Activated CD8-positive, alpha-beta memory T cell treated with anti-CD3 and anti-CD28 coated beads for 36 hours (primary cell): ENCODE measurements at regions not wholly inside any gene's neighbourhood (a gene's known extent, or its start where the extent isn't known, plus 50 kb on each side); places are given as distances from the start of the nearest gene placed in this dataset.

Experiments used
- CTCF ChIA-PET: fragments of 350-600 bp; sonication (Branson Sonifier 250); formaldehyde crosslinking; loops from one replicate; lab custom pipeline; 2021; ENCODE audit warnings: antibody characterized with exemption; lab: Charles Lee
- POLR2A ChIA-PET: fragments of 350-600 bp; sonication (Branson Sonifier 250); formaldehyde crosslinking; loops from one replicate; lab custom pipeline; 2021; ENCODE audit warnings: antibody characterized with exemption; lab: Charles Lee

DNA sequence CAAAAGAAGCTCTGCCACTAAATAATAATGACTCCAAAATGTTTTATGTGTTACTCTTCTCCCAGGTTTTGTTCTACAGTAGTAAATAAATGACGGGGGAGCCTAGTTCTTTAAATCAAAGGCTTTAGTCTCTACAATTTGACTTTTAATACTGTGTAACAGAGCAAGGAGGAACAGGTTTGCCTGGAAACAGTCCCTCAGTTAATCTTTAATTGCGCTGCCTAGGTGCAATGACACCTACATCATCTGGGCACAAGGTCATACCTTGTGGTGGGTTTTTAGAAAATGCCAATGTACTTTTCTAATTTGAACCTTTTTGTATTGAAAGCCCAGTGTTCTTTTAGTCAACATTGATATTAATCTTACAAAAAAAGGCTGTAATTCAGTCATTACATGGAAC lies 287.3 kb upstream of the SETBP1 start:
- CTCF ChIA-PET, result no interaction called here
- POLR2A ChIA-PET, result no interaction called here

DNA sequence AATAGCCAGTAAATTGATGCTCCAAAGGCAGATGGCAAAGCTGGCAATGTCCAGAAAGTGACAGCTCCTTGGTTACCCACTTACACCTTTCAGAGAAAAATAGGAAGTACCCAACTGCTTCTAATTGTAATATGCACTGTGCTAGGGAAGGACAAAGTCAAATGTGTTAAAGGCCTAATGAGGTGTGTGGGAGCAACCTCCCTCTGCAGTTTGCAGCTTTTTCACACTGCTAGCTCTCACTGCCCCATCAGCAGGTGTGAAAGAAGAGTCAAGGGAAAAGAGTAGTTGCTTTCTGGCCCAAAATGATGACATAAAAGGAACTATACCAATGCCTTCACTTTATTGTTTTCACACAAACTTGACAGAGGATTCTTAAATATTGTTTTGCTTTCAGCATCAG lies 284.1 kb upstream of the SETBP1 start:
- CTCF ChIA-PET, result no interaction called here
- POLR2A ChIA-PET, result no interaction called here

DNA sequence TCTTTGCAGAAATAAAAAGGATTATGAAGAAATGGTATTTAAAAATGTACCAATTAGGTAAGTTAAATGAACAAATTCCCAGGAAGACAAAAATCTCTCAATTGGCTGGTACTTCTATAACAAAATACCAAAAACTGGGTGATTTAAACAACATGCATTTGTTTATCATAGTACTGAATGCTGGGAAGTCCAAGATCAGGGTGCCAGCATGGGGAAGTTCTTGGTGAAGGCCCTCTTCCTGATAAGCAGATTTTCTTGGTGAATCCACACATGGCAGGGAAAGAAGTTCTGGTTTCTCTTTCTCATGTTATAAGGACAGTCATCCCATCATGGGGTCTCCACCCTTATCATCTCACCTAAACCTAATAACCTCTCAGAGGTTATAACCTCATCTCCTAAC lies 271.6 kb upstream of the SETBP1 start:
- POLR2A ChIA-PET, result no interaction called here
- CTCF ChIA-PET, result no interaction called here

DNA sequence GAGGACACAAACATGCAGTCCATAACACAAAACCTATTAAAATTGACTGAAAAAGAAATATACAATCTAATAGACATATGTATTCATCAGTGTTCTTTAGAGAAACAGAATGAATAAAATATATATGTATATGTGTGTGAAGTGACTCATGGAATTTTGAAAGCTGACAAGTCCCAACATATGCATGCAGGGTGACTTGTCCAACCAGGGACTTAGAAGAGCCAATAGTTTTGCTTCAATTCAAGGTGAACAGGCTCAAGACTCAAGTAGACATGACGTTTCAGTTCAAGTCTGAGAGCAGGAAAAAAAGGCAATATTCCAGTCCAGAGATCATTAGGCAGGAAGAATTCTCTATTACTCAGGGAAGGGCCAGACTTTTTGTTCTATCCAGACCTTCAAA lies 271.2 kb upstream of the SETBP1 start:
- POLR2A ChIA-PET, result no interaction called here
- CTCF ChIA-PET, result no interaction called here

DNA sequence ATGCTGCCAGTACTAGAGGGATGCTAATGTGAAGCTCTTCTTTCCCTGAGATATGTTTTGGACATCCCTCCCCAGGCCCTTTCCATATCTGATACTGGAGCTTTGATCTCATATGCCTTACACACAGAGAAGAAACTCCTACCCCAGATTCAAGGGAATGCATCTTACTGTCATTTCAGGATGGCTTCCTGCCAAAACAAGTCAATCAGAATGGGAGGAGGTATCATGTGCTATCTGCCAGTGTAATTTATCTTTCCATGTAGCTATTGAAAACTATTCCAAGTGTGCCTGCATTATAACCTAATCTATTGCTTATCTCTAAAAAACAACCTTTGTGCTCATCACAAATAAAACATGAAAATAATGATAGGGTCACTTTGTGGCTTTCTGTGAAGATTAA lies 269.9 kb upstream of the SETBP1 start:
- CTCF ChIA-PET, result no interaction called here
- POLR2A ChIA-PET, result no interaction called here

DNA sequence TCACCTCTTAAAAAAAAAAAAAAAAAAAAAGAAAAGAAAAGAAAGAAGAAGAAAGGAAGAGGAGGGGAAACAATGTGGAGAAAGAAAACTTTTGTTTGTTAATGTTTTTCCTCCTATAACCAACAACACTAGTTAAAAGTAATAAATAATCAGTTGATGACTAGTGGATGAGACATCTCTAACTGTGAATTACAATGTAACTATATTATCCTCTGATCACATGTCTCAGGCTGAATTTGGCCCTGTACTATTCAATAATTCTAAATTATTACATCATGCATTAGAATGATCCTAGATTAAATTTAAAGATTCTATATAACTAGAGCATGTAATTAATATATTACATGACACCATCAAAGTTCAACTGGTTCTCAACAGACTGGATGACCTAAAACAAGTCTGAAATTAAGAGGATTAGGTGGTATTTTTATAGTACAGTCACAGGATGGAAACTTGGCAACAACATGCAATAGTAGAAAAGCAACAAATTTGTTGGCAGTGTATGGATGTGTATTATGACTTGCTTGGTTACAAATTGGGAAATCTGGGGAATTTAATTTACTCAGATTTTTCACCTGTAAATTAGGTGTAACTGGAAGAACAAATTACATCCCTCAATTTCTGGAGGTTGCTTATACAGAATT lies 269.3 kb upstream of the SETBP1 start:
- POLR2A ChIA-PET, result no interaction called here
- CTCF ChIA-PET, result no interaction called here

DNA sequence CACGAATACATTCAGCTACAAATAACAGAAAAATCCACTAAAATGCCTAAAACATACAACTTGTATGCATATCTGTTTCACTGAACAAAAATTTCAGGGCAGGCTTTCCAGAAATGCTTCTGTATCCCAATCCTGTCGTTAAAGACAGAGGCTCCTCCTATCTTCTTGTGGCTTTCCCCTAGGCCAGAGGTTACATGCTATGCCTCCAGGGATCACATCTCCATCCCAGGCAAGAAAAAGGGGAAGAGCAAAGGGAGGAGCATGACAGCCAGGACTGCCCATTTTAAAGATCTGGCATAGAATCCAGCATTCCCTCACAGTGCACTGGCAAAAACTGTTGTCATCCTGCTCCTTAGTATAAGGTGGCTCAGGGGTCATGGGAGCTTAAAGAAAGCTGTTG lies 268.7 kb upstream of the SETBP1 start:
- POLR2A ChIA-PET, result no interaction called here
- CTCF ChIA-PET, result no interaction called here

DNA sequence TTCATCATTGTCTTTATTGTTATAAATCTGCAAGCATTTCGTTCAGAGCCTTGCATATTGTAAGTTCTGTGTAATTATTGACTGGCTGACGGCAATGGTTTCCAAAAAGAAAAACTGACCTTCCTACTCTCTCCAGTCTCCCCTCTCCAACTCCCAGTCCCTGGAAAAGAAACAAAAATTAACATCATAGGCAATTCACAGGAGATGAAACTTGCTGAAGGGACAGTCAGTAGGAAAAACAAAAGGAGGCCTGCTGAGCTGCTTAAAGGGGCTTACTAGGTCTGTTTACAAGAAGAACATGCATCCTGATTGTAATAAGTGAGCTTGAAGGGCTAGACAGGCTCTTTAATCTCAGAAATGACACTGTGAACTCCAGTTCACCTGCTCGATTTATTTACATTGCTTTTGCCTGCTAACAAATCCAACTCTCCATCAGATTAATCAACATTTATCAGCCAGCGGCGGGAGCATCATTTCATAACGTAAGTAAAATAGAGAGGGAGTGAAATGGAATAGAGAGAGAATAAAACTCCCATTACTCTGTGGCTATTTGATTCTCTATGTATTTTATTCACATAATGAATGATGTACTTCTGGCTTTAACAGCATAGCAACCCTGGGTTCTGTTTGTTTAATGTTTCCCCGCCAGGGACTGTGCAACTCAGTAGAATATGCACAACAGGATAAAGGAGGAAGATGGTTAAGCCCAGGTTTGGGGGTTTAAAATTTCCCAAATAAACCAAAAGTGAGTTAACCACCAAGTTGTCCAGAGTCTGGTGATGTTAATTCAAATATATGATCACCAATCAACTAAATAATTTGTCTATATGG lies 256.7 kb upstream of the SETBP1 start:
- ChIA-PET CTCF (no interaction called here), POLR2A (no interaction called here)

DNA sequence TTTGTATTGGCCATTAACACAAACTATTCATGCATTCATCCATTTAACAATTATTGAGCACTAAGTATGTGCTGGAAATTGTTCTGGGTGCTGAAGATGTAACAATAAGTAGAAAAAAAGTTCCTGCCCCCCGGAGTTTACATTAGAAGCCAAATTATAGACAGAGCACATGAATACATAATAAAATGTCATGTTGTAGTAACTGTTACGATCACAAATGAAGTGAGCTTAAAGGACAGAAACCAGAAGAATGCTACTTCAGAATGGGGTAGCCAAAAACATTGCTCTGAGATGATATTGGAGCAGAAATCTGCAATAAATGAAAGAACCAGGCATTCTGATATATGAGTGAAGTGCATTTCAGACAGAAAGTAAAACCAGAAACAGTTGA lies 256.0 kb upstream of the SETBP1 start:
- POLR2A ChIA-PET, result no interaction called here

DNA sequence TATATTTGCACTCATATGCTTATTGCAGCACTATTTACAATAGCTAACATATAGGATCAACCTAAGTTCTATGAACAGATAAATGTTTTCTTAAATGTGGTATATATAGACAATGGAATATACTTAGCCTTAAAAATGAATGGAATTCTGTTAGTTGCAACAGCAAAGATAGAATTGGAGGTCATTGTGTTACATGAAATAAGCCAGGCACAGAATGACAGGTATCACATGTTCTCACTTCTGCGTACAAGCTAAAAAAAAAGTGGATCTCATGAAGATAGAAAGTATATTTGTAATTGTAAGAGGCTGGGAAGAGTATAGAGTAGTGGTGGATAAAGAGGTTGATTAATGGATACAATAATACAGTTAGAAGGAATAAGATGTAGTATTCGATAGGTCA lies 255.5 kb upstream of the SETBP1 start:
- ChIA-PET CTCF (no interaction called here), POLR2A (no interaction called here)

More for the DNA sequence above, 256.0 kb upstream of the SETBP1 start:
- CTCF ChIA-PET, result no interaction called here

DNA sequence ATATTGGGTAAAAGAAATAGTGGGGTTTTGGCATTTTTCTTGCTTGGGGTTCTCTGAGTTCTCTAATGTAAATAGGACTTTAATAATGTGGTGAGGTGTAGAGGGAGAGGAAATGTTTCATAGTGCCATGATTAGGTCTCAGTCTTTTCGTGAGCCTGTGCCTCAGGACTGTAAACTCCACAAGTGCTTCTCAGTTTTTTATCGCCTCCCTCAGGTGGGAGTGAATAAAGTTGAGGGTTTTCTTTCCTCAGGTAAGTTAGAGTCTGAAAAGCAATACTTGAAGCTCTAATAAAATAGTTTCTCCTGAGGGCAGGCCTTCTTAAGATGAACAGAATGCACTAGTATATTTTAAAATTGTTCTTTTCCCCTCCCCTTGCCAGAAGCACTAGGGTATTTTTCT lies 243.1 kb upstream of the SETBP1 start:
- POLR2A ChIA-PET, result no interaction called here
- CTCF ChIA-PET, result no interaction called here

DNA sequence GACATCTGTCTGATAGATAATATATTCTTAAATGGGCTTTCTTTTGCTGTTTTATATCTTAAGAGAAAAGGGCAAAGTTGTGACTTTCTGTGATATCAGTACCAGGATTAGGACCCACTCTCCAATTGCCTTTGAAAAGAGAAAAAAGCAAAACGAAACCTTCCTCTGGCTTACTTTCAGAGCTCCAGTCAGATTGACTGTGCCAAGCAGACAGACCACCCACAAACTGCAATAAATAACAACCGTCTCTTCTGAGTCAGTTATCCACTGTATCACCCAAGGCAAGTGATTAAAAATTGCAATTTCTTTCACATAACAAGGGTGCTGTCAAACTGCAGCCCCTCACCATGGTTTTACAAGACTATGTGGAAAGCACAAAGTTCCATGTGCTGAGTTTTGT lies 230.5 kb upstream of the SETBP1 start:
- POLR2A ChIA-PET, result no interaction called here
- CTCF ChIA-PET, result no interaction called here

DNA sequence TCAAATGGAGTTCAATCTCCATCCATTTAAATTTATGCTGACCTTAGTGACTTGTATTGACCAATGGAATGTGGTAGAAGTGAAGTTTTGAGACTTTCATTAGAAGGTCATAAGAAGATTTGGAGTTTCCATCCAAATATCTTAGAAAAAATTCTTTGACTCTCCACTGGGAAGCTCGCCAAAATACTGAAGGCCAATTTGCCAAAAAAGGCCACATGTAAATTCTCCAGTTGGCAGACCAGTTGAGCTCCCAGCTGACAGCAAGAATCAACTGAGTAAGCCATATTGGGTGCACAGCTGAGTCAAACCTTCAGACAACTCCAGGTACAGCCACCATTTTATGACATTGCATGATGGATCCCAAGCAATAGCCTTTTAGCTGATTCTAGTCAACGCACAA lies 228.3 kb upstream of the SETBP1 start:
- POLR2A ChIA-PET, result no interaction called here
- CTCF ChIA-PET, result no interaction called here

DNA sequence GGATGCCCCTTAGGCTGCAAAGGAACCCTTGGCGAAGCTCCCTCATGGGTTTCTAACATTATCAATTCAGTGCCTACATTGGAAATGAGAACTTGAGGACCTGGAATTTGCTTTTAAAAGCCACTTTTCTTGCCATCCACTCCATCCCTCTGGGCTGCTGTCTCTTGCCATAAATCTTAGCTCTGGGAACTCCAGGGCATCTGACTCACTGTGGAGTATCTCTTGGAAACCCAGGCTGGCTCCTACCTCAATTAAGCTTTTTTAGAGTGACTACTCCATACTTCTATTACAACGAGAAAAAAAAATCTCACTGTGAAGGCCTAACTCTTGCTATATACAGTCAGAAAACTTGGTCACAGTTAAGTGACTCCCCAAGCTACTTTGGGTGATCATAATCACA lies 227.2 kb upstream of the SETBP1 start:
- CTCF ChIA-PET, result interaction anchor here (0.6 kb wide), 1 partner anchor 80 kb away, joined by 3 read pairs; no protein-coding TSS in a partner anchor
- POLR2A ChIA-PET, result no interaction called here

DNA sequence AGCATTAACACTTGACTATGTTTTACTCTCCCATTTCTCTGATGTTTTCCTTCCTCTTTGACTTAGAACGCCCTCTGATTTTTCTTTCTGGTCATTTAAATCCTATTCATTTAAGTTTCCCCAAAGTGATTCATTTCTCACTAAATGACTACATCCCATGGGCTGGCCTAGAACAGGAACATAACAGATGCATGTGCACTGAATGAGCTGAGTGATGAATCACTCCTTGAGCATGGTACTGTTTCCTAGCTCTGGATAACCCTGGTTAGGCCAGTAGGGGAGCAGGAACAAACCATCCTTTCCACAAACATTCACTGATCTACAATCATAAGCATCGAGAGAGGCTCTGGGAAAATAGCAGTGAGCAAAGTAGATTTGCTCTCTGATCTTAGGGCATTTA lies 221.9 kb upstream of the SETBP1 start:
- POLR2A ChIA-PET, result no interaction called here
- CTCF ChIA-PET, result no interaction called here

DNA sequence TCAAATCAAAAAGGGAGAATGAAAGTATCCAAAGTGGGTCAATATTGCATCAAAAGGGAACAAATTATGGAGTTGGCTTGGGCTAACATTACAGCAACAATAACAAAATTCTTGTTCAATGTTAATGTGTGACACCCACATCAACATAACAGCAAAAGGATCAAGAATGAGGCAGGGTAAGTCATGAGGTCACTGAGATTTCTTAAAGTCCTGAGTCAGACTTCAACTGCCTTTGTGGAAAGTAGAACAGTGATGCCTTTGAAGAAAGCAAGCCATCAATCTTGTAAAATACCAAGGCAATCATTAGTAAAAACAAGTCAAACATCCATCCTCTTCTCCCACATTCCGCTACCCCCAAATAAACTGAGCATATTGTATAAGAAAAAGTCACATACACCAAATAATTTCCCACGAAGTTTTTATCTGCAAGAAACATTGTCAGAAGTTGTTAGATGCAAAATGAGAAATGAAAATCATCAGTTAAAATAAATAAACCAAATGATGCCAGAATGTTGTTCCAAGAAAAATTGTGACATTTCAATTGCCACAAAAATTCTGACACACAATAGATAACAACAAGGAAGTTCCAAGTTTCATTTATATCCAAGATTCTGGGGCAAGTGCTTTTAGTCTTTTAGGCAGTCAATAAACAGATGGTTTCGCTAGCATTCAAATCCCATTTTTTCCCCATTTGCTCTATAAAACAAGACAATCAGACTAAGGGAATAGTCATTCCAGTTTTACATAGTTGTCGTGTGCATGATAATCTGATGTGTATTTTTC lies 216.1 kb upstream of the SETBP1 start:
- ChIA-PET POLR2A (no interaction called here), CTCF (no interaction called here)

DNA sequence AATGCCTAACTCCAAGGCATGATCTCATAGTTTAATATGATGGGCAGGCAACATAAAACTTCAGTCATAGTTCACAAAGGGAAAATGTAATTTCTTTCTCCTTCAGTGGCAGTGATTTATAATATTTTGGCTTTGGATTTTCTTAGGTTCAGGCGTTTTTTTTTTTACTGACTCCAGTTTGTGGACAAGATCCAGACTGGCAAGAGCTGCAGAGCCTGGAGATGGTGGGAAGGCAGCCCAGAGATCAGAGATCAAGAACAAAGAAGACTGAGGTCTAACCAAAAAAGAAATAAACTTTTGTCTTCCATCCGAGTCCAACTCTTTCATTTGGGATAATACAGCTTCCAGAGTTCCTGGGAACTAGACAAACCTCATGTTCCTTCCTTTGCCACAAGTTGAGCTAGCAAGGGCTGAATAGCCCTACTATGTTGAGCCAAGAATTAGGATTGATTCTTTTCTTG lies 215.3 kb upstream of the SETBP1 start:
- POLR2A ChIA-PET, result no interaction called here
- CTCF ChIA-PET, result no interaction called here

DNA sequence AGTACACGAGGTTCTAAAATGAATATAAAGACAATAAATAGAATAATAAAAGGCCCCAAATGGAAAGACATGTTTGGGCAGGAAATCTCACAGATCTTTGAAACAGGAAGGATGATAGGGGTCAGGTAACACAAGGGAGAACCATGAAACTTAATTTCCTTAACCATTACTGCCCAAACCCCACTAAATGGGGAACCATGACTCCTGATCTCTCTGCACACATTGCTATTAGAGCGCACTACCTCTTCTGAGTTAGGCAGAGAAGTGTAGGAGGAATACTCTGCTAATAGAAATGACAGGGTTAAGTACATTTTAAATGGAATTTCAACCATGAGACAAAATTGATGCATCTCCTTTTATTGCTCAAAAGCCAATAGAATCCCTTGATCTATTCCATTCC lies 213.7 kb upstream of the SETBP1 start:
- ChIA-PET CTCF (no interaction called here), POLR2A (no interaction called here)

DNA sequence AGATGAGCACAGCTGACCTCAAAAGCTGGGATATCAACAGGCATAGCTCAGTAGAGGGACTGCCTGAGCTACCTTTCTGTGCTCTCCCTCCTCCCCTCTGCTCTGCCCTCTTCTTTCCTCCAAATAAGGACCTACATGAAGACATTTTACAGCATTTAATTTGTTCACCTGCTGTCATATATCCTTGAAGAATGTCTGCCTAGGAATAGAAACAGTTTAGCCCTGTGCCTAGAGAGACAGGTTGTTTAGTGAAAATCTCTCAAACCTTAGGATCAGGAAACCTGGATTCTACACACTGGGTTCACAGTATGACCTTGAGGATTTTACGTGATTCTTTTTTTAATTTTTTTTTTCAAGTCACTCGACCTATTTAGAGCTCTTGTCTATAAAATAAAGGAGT lies 213.0 kb upstream of the SETBP1 start:
- ChIA-PET CTCF (no interaction called here), POLR2A (no interaction called here)

DNA sequence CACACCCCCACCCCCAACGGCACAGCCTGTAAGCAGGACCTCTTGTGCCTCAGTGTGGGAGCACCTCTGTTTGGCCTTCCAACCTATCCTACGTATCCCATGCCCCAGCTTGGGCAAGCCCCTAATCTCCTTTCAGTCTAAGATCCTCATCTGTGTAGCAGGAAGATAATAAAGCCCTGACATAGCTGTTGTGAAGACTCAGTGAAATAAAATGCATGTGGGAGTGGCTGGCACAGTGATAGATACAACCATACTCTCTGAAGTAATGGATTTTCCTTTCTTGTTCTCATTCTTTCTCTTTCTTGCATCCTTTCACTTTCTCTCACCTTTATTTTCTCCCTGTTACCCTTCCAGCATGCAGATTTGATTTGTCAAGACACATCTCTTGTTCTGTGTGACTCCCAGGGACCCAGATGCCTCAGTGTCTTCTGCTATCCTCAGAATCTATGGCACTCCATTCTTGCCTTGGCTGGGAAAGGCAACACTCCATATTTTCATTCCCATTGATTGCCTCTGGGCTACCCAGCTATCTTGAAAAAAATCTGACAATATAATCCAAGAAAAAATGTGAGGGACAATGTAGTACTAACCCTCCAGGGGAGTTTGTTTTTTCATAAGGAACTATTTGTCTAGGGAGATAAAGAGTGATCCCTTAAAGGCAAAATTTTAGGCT lies 207.2 kb upstream of the SETBP1 start:
- ChIA-PET POLR2A (no interaction called here), CTCF (no interaction called here)
